H1 (cell line): ENCODE measurements at regions not wholly inside any gene's neighbourhood (a gene's known extent, or its start where the extent isn't known, plus 50 kb on each side); places are given as distances from the start of the nearest gene placed in this dataset.

Experiments
- CTCF ChIA-PET: fragments of 300-600 bp; sonication (Branson Sonifier 250); formaldehyde crosslinking; loops from one replicate; lab custom pipeline; 2021; ENCODE audit not compliant: partially characterized antibody; lab: Charles Lee
- POLR2A ChIA-PET: fragments of 300-600 bp; sonication (Branson Sonifier 250); formaldehyde crosslinking; loops from one replicate; lab custom pipeline; 2021; ENCODE audit warnings: inconsistent platforms; ENCODE audit not compliant: partially characterized antibody; lab: Charles Lee
- DNase-seq, 2 experiments: peaks; one replicate each; pipeline versions ENCODE4 v3.0.0 to v3.0.0-alpha.2; 2010 to 2022; ENCODE audit warnings: low spot score in 2 of 2, low read depth in 1 of 2, mixed read lengths in 1 of 2
- FAIRE-seq: peaks from 2 replicates; lab custom pipeline; 2011; peaks lifted over from hg19 to GRCh38; lab: Jason Lieb, UNC
- H2AFZ ChIP-seq: 2 replicates; pipeline ENCODE4 v1.8.1; 2012; ENCODE audit warnings: low read length, inconsistent platforms
- H2AK5ac ChIP-seq: 2 replicates; pipeline ENCODE4 v1.6.1; 2013; ENCODE audit warnings: low read depth, low read length
- H2BK120ac ChIP-seq: replicated peaks from 2 replicates; pipeline ENCODE3; 2013; ENCODE audit warnings: low read depth, low read length, inconsistent platforms
- H2BK12ac ChIP-seq: 2 replicates; pipeline ENCODE4 v1.6.1; 2013; ENCODE audit warnings: low read depth, low read length
- H2BK15ac ChIP-seq: 2 replicates; pipeline ENCODE4 v1.6.1; 2013; ENCODE audit warnings: low read length
- H2BK20ac ChIP-seq: 2 replicates; pipeline ENCODE4 v1.6.1; 2013; ENCODE audit warnings: low read length
- H2BK5ac ChIP-seq: 2 replicates; pipeline ENCODE4 v1.6.1; 2013; ENCODE audit warnings: low read depth, low read length
- H3K14ac ChIP-seq: 2 replicates; pipeline ENCODE4 v1.6.1; 2013; ENCODE audit warnings: inconsistent platforms; ENCODE audit not compliant: insufficient read length
- H3K18ac ChIP-seq: 2 replicates; pipeline ENCODE4 v1.6.1; 2013; ENCODE audit warnings: low read length; ENCODE audit errors: extremely low read depth
- H3K23ac ChIP-seq: 2 replicates; pipeline ENCODE4 v1.6.1; 2013; ENCODE audit warnings: inconsistent platforms; ENCODE audit not compliant: insufficient read length
- H3K23me2 ChIP-seq: 2 replicates; pipeline ENCODE4 v1.6.1; 2013; ENCODE audit warnings: low read depth, low read length
- H3K27ac ChIP-seq: 2 replicates; pipeline ENCODE4 v1.6.1; 2011; ENCODE audit warnings: low read depth, low read length, inconsistent platforms
- H3K27me3 ChIP-seq, 4 experiments: replicated peaks in 1 of 4; 1 replicate in 1 of 4; 2 replicates in 3 of 4; pipeline versions ENCODE4 v1.6.1 to v1.8.1; 2011 to 2013; ENCODE audit warnings: low read length in 3 of 4, mild to moderate bottlenecking in 3 of 4, inconsistent platforms in 2 of 4, mixed read lengths in 2 of 4, moderate library complexity in 1 of 4; ENCODE audit not compliant: control insufficient read depth in 3 of 4, insufficient read depth in 3 of 4; ENCODE audit errors: extremely low read depth in 1 of 4
- H3K36me3 ChIP-seq, 4 experiments: 2 replicates each; pipeline versions ENCODE4 v1.6.1 to v1.8.1; 2011 to 2013; ENCODE audit warnings: mild to moderate bottlenecking in 4 of 4, low read length in 3 of 4, moderate library complexity in 2 of 4, control low read depth in 1 of 4, inconsistent platforms in 1 of 4; ENCODE audit not compliant: insufficient read depth in 4 of 4, control insufficient read depth in 2 of 4
- H3K4ac ChIP-seq: replicated peaks from 2 replicates; pipeline ENCODE3; 2013; ENCODE audit warnings: low read length, low read depth, mixed read lengths, inconsistent platforms; ENCODE audit not compliant: insufficient read length
- H3K4me1 ChIP-seq, 4 experiments: replicated peaks in 1 of 4; 1 replicate in 1 of 4; 2 replicates in 3 of 4; pipeline versions ENCODE4 v1.6.1 to v1.8.1; 2011 to 2013; ENCODE audit warnings: low read length in 3 of 4, inconsistent platforms in 2 of 4, mixed read lengths in 1 of 4; ENCODE audit not compliant: insufficient read depth in 4 of 4, control insufficient read depth in 3 of 4
- H3K4me2 ChIP-seq, 2 experiments: 2 replicates each; pipeline versions ENCODE4 v1.6.1 to v1.8.1; 2011 to 2013; ENCODE audit warnings: low read depth in 2 of 2, low read length in 2 of 2, control low read depth in 1 of 2, inconsistent platforms in 1 of 2, mild to moderate bottlenecking in 1 of 2; ENCODE audit not compliant: insufficient read depth in 1 of 2
- H3K4me3 ChIP-seq, 4 experiments: fragments of 200-600, 300-600 bp in 1 of 4; sonication (generic), shearing (Covaris generic), sonication (Bioruptor Twin) in 1 of 4; 2 replicates each; pipeline versions ENCODE4 v1.5.1 to v1.8.1; 2011 to 2016; ENCODE audit warnings: low read length in 4 of 4, low read depth in 3 of 4, control low read depth in 2 of 4, inconsistent platforms in 2 of 4, mild to moderate bottlenecking in 2 of 4, mixed read lengths in 1 of 4, moderate library complexity in 1 of 4; ENCODE audit not compliant: insufficient read depth in 2 of 4; ENCODE audit errors: extremely low read depth in 1 of 4
- H3K56ac ChIP-seq: replicated peaks from 2 replicates; pipeline ENCODE3; 2013; ENCODE audit warnings: low read depth, mild to moderate bottlenecking, mixed read lengths, low read length, inconsistent platforms; ENCODE audit not compliant: insufficient read length
- H3K79me1 ChIP-seq: 2 replicates; pipeline ENCODE4 v1.6.1; 2013; ENCODE audit warnings: low read depth, low read length, control low read depth
- H3K79me2 ChIP-seq, 2 experiments: 2 replicates each; pipeline versions ENCODE4 v1.6.1 to v1.8.1; 2012 to 2013; ENCODE audit warnings: low read length in 2 of 2, mild to moderate bottlenecking in 2 of 2, inconsistent platforms in 1 of 2; ENCODE audit not compliant: insufficient read depth in 2 of 2, control insufficient read depth in 1 of 2
- H3K9ac ChIP-seq, 4 experiments: replicated peaks in 1 of 4; 1 replicate in 1 of 4; 2 replicates in 3 of 4; pipeline versions ENCODE4 v1.6.1 to v1.8.1; 2011 to 2013; ENCODE audit warnings: low read depth in 3 of 4, low read length in 3 of 4, control low read depth in 2 of 4, mild to moderate bottlenecking in 2 of 4, moderate library complexity in 2 of 4, inconsistent platforms in 1 of 4; ENCODE audit errors: extremely low read depth in 1 of 4
- H3K9me3 ChIP-seq, 2 experiments: 2 replicates each; pipeline versions ENCODE4 v1.6.1 to v1.8.1; 2012 to 2013; ENCODE audit warnings: mild to moderate bottlenecking in 2 of 2, moderate library complexity in 2 of 2, control low read depth in 1 of 2, inconsistent platforms in 1 of 2, low read depth in 1 of 2, low read length in 1 of 2, mixed read lengths in 1 of 2; ENCODE audit not compliant: insufficient read depth in 2 of 2
- H4K20me1 ChIP-seq, 2 experiments: replicated peaks in 1 of 2; 2 replicates each; pipeline versions ENCODE3 to v1.8.1; 2011 to 2013; ENCODE audit warnings: inconsistent platforms in 2 of 2, low read length in 2 of 2, mild to moderate bottlenecking in 1 of 2; ENCODE audit not compliant: insufficient read depth in 2 of 2, control insufficient read depth in 1 of 2
- H4K5ac ChIP-seq: 2 replicates; pipeline ENCODE4 v1.6.1; 2013; ENCODE audit warnings: low read length, low read depth, mixed read lengths, inconsistent platforms; ENCODE audit not compliant: insufficient read length
- H4K8ac ChIP-seq: 2 replicates; pipeline ENCODE4 v1.8.0; 2013; ENCODE audit warnings: mild to moderate bottlenecking, moderate library complexity, low read length, inconsistent platforms; ENCODE audit not compliant: insufficient read depth; ENCODE audit errors: extremely low read depth
- H4K91ac ChIP-seq: replicated peaks from 2 replicates; pipeline ENCODE3; 2013; ENCODE audit warnings: low read length, mixed read lengths, inconsistent platforms; ENCODE audit not compliant: insufficient read length
- ATF2 ChIP-seq: IDR thresholded peaks from 2 replicates; pipeline ENCODE4 v1.6.1; 2012; ENCODE audit warnings: low read length, inconsistent platforms
- BACH1 ChIP-seq: IDR thresholded peaks from 2 replicates; pipeline ENCODE4 v1.6.1; 2012; ENCODE audit warnings: low read length, improper control_type of control experiment
- HDAC6 ChIP-seq: IDR thresholded peaks from one replicate; pipeline ENCODE4 v1.7.1; 2012; ENCODE audit warnings: low read depth, mild to moderate bottlenecking, inconsistent platforms, low read length, moderate library complexity
- JUN ChIP-seq: IDR thresholded peaks from 2 replicates; pipeline ENCODE4 v1.6.1; 2011; ENCODE audit warnings: low read depth, mild to moderate bottlenecking, improper control_type of control experiment, low read length
- POU5F1 ChIP-seq: IDR thresholded peaks from 2 replicates; pipeline ENCODE4 v1.6.1; 2011; ENCODE audit warnings: low read depth, mild to moderate bottlenecking, low read length, moderate library complexity
- RAD21 ChIP-seq, 2 experiments: IDR thresholded peaks in 1 of 2; conservative IDR thresholded peaks in 1 of 2; 2 replicates each; pipeline ENCODE4 v1.6.1; 2011; ENCODE audit warnings: low read depth in 2 of 2, low read length in 2 of 2, improper control_type of control experiment in 1 of 2, inconsistent platforms in 1 of 2, mild to moderate bottlenecking in 1 of 2, moderate library complexity in 1 of 2
- RBBP5 ChIP-seq: IDR thresholded peaks from 2 replicates; pipeline ENCODE4 v1.7.1; 2012; ENCODE audit warnings: low read depth, mild to moderate bottlenecking, inconsistent platforms, low read length, moderate library complexity, borderline replicate concordance
- RXRA ChIP-seq: IDR thresholded peaks from 2 replicates; pipeline ENCODE4 v1.6.1; 2011; ENCODE audit warnings: low read depth, mild to moderate bottlenecking, low read length, moderate library complexity; ENCODE audit not compliant: insufficient read depth
- SAP30 ChIP-seq: fragments of 300-600 bp; sonication (generic); IDR thresholded peaks from 2 replicates; pipeline ENCODE4 v1.7.1; 2012; ENCODE audit warnings: low read length, moderate library complexity, mild to moderate bottlenecking, inconsistent platforms; ENCODE audit not compliant: insufficient read depth, insufficient replicate concordance
- SIN3A ChIP-seq, 2 experiments: IDR thresholded peaks in 1 of 2; conservative IDR thresholded peaks in 1 of 2; 2 replicates each; pipeline ENCODE4 v1.6.1; 2011 to 2012; ENCODE audit warnings: low read length in 2 of 2, improper control_type of control experiment in 1 of 2, low read depth in 1 of 2, mild to moderate bottlenecking in 1 of 2
- SIRT6 ChIP-seq: IDR thresholded peaks from one replicate; pipeline ENCODE4 v1.7.1; 2012; ENCODE audit warnings: low read length, inconsistent platforms
- SP1 ChIP-seq: IDR thresholded peaks from 2 replicates; pipeline ENCODE4 v1.6.1; 2011; ENCODE audit warnings: low read depth, low read length
- TBP ChIP-seq: IDR thresholded peaks from 2 replicates; pipeline ENCODE4 v1.6.1; 2011; ENCODE audit warnings: low read depth, low read length, improper control_type of control experiment
- WGBS, 2 experiments: shearing (Covaris generic) in 1 of 2; methylation state at CpG; one replicate each; pipeline versions ENCODE4 v1.1.6 to v1.1.7; 2013 to 2015; ENCODE audit warnings: low lambda C conversion rate in 2 of 2, mixed read lengths in 2 of 2, inconsistent platforms in 1 of 2, low coverage in 1 of 2, missing lambda C conversion rate in 1 of 2; ENCODE audit not compliant: insufficient replicate concordance in 2 of 2, insufficient coverage in 1 of 2, insufficient read length in 1 of 2; ENCODE audit errors: extremely low coverage in 1 of 2, missing lambda C conversion rate in 1 of 2; 5-methylcytosine and 5-hydroxymethylcytosine counted together

GRCh38 chr3:132904-133303 lies 63.7 kb upstream of the CHL1 start:
- Histone ChIP-seq H3K4me3 (no peak overlapping the region), H2AK5ac (no peak overlapping the region), H2BK12ac (no peak overlapping the region), H3K14ac (no peak overlapping the region), H2BK15ac (no peak overlapping the region), H3K79me1 (no peaks in the 10 kb centered on the region), H3K27ac (no peak overlapping the region), H3K56ac (no peak overlapping the region), H3K27me3 (no peaks in the 10 kb centered on the region), H3K18ac (no peak overlapping the region), H2BK5ac (no peak overlapping the region), H4K20me1 (no peaks in the 10 kb centered on the region), H3K4ac (no peak overlapping the region), H2BK20ac (no peak overlapping the region), H4K8ac (no peak overlapping the region), H3K9ac (no peak overlapping the region), H3K23ac (no peak overlapping the region), H4K5ac (no peak overlapping the region), H2AFZ (no peak overlapping the region), H4K91ac (no peak overlapping the region), H3K79me2 (no peaks in the 10 kb centered on the region), H3K36me3 (no peaks in the 10 kb centered on the region), H2BK120ac (no peak overlapping the region), H3K9me3 (no peaks in the 10 kb centered on the region), H3K4me1 (peaks cover 0 to 4% (median 0%) of the 10 kb centered on the region in 4 experiments; a peak in 2 of 7 replicates), H3K23me2 (no peaks in the 10 kb centered on the region), H3K4me2 (no peak overlapping the region)
- WGBS, 2 experiments: 91% methylated on average over 2 of the region's 2 CpGs; no CpG with 5 or more reads in 1 of the 2 experiments
- DNase-seq (no peak), FAIRE-seq (no peak)
- POLR2A ChIA-PET: no interaction called here
- TF ChIP-seq RAD21 (IDR thresholded peaks at IDR 0.05 in 1 of 2, conservative IDR thresholded peaks at IDR 0.05 in 1 of 2; ENCODE audit: low read depth in 2 of 2, low read length in 2 of 2): no peak
- TF ChIP-seq RXRA: no peak
- TF ChIP-seq ATF2: no peak
- TF ChIP-seq SIN3A (conservative IDR thresholded peaks at IDR 0.05 in 1 of 2, IDR thresholded peaks at IDR 0.05 in 1 of 2; ENCODE audit: low read depth in 1 of 2, low read length in 2 of 2): no peak
- no peak for TF ChIP-seq TBP
- no peak for TF ChIP-seq SIRT6
- TF ChIP-seq HDAC6: no peak
- no peak for TF ChIP-seq JUN
- no peak for TF ChIP-seq POU5F1
- no peak for TF ChIP-seq SP1
- no peak for TF ChIP-seq BACH1
- TF ChIP-seq RBBP5: no peak
- TF ChIP-seq SAP30: no peak
- CTCF ChIA-PET: interaction anchor here (0.7 to 1.1 kb wide), 2 partner anchors 24 to 235 kb away, joined by 3 to 4 read pairs; no protein-coding TSS in a partner anchor
